NCI-H2081 treated with DMSO at 0.1 percent for 48 hours (cell line): ENCODE measurements at regions not wholly inside any gene's neighbourhood (a gene's known extent, or its start where the extent isn't known, plus 50 kb on each side); places are given as distances from the start of the nearest gene placed in this dataset.
"Not testable (repeated sequence)": the region's sequence is repeated elsewhere in the genome, so short reads cannot be mapped to it uniquely, and the experiment has no call there.

ENCODE experiments used
- DNase-seq: peaks from one replicate; lab custom pipeline; 2025; lab: John Stamatoyannopoulos, UW

DNA sequence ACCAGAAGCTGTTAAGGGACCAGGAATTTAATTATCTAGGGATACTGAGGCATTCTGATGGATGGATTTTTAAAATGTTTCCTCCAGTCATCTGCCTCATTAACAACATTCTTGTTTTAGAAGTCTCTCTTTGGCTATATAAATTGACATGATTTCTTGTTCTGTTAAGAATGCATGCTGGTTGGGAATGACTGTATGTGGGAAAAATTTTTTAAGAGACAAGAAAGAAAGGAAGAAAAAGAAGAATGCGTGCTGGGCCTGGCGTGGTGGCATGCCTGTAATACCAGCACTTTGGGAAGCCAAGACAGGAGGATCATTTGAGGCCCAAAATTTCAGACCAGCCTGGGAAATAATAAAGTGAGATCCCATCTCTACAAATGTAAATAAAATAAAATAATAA, 203.6 kb downstream of the GJA1 start:
- no peak for DNase-seq

DNA sequence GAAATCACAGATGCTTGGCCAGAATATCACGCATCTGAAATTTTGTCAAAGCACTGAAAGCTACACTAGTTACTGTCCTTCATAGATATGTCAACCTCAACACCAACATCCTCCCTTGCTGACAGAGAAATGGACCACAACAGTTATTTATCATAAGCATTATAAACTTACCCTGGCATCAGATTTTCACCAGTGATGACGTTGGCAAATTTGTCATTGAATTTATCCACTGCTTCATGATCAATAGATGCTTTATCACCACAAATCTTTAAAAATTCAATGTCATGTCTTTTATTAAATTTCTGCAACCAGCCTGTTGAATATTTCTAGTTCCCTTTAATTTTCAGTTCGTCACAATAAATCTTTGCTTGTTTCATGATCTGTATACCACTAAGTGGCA, 205.7 kb downstream of the GJA1 start:
- no peak for DNase-seq

DNA sequence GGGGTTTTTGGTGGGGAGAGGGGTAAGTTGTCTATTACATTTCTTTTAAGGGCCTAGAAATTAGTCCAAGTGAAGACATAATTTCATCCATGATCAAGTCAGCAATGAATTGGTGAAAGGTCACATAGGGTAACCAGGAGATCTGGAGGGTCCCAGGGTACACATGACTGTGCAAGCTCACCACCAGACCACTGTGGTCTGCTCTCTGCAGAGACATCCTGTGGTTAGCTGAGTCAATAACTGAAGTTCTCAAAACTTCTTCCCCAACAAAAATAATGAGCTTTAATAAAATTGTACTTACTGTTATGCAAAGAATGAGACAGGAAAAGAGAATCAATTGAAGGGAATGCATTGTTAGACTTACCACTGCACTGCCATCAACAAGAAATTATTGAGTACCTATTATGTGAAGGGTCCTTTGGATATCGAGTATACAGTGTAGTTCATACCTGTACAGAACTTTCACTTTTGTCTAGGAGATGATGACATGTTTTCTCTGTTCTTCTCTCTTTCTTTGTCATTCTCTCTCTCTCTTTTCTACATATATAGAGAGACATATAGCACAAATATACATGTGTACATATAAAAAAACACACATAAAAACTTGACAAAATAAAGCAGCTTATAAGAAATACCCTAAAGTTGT, 209.8 kb downstream of the GJA1 start:
- DNase-seq, result no peak

DNA sequence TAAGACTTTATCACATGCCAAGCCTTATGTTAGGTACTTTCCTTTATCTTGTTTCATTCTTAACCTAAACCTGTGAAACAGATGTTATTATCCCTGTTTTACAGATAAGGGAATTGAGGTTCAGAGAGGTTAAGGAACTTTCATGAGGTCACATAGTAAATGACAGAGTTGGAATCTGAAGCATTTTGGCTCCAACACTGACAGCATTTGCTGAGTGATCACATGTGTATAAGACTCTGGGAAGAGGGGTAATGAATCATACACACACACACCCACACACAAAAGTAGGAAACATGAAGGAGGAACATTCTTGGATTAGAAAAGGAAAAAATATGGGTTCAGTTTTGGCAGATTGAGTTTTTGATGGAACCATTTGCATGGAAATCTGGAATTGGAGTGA, 212.5 kb downstream of the GJA1 start:
- no peak for DNase-seq

DNA sequence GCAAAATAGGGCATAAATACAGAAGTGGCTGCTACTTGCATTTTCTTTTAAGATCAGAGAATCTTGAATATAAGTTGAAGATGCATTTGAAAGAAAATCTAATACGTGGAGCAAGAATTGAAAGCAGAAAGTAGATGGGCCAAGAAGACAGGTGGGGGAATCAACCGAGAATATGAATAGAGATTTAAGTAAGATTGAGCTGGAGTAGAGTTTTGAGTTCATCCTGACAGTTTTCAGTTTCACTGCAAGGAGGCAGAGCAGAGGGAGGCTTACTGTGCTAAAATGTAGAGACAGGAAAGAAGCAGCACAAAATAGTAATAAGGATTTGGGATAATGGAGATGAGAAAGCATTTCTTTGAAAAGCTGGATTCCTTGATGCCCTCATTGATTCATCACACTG, 214.5 kb downstream of the GJA1 start:
- no peak for DNase-seq

DNA sequence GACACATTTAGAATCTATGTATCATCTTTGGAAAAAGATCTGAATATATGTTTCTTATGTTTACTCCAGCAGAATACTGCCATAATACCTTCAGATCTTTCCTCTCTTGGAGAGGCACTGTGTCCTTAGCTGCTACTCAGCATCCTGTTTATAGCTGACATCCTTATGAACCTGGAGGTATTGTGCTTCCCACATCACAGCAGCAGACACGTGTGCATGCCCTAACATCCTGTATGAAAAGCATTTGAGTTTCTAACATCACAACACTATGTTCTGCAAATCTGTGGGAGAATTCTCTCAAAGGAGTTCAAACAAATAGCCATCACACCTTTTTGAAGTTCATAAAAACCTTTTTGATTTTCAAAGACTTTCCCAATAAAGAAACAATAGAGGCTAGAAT, 216.0 kb downstream of the GJA1 start:
- no peak for DNase-seq

DNA sequence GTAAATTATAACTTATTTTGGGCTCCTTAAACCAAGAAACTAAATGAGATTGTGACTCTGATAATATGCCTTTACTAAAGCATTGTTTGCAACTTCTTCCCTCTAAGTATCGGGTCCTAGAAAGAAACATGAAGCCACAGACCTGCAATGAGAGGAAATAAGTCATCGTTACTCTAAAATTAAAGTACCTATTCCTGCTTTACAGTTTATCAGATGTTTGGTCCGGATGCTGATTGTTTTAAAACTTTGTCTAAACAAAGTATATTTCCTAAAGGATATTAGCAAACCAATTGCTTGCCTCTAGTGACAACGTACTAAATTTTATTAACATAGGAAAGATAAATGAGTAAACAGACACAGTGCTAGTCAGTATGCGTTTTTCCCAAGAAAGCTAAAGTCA, 216.8 kb downstream of the GJA1 start:
- no peak for DNase-seq

DNA sequence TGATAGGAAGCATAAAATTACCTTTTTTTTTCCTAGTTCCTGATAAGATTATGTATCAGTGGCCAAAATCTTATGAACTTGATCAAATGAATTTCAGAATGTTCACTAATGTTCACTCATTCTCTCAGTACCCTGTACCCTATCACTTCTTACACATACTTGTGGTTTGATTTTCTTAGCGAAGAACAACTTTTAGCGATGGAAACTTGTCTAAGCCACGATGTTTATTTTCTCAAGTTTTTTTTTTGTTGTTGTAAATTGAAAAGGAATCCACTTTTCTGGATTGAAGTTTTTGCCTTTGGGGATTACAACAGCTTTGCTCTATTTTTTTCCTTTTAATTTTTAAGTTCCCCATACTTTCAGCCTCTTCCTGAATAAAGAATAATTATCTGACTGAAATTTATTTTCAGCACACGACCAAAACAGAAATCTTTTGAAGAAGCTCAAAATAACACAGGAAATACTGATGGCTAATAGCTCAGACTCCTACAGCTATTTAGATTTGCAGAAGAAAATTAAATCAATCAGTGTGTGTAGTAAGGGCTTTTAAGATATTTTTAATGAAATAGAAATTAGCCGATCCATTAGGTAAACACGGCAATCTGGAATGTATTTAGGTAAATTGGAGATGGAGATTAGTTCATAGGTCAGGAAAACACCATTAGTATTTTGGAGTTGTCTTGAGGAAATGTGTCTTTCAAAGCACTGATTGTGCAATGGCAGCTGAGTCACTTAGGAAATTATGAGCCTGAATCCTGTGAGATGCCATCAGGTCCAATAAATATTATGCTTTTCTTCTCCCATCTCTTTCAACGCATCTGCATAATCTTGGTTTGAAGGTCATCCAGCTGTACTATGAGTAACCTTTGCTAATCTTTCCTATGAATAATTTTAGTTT, 217.5 kb downstream of the GJA1 start:
- no peak for DNase-seq

DNA sequence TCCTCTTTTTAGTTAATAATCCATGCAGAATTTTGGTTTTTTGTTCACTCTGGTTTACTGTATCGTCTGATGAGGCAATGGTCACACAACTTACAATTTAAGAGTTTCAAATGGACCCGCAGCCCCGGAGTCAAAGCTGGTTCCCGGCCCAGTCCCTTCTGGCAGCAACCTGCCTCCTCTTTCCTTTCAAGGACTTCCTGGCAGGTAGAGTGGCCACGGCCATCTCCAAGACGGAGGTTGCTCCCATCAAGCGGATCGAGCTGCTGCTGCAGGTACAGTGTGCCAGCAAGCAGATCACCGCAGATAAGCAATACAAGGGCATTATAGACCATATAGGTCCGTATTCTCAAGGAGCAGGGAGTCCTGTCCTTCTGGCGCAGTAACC, 218.2 kb downstream of the GJA1 start:
- no peak for DNase-seq

DNA sequence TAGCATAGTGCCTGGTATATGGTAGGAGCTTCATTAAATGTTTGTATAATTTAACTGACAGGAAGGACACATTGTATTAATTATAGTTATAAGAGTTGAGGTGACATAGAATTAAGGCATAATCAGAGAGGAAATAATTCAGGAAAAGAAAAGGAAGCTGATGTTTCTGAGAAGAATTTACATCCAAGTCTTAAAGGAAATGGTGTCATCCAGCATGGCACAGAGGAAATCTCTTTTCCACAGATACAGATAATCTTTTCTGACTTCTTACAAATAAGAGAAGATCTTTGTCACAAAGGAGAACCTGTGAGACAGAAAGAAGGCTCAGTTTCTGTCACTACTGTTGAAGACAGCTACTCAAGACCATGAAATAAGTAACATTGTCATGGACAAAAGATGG, 222.5 kb downstream of the GJA1 start:
- no peak for DNase-seq

DNA sequence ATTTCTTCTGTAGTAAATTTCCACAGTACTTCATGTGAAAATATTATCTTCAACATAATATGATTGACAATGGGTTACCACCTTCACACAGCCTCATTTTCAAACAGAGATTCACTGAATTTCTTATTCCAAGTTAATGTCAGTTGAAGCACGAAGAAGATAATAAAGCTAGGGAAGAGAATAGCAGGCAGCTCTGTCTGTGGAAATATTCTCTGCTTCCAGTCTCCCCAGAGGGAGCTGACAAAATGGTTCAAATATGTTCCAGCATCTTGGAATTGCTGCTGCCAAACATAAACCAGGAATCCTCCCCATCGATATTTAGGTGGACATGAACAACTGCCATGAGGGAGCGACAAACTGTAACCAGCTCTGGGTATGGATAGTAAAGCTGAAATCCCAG, 224.8 kb downstream of the GJA1 start:
- no peak for DNase-seq

DNA sequence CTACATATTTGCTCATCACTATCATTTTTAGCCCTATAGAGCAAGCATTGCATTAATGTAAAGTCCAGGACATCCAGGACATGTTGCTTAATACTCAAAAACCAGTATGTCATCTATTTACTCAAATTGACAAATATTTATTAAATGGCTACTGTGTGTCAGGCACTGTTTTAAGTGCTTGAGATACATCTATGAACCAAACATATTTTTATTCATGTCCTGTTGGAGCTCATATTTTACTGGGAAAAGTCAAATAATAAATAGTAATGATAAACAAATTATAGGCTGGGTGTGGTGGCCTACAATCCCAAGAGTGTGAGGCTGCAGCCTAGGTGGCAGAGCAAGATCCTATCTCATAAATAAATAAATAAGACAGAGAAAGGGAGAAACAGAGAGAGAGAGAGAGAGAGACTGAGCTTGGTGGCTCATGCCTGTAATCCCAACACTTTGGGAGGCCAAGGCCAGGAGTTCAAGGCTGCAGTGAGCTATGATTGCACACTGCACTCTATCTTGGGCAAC, 227.9 kb downstream of the GJA1 start:
- no peak for DNase-seq

DNA sequence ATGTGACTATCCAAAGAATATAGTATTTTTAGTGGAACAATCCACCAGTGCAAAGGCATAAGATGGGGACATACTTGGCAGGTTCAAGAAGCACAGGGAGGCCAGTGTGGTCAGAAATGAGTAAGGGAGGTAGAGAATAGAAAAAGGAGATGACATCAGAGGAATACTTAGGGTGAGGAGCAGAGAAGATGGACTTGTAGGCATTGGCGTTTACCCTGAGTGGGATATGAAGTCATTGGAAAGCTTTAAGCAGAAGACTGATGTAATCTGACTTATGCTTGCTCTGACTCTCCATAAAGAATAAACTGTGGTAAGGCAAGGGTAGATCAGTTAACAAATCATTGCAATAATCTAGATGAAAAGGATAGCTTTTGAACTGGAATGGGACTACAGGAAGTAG, 228.7 kb downstream of the GJA1 start:
- no peak for DNase-seq

DNA sequence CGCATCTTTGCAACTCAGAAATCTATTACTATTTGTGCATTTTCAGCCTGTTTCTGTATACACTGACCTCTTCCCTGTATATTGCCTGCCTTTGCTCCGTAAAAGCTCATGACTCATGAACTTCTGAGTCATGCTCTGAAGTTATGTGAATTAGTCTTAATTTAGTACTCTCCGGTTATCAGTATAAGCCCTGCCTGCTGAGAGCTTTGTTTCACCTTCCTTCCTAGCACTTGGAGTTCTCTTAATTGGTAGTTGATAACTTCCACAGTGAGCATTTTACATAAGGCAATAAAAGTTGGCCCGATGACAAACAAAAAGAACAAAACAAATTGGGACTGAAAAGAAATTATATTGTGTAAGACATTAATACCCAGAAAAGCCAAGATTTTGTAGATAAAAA, 231.4 kb downstream of the GJA1 start:
- no peak for DNase-seq

DNA sequence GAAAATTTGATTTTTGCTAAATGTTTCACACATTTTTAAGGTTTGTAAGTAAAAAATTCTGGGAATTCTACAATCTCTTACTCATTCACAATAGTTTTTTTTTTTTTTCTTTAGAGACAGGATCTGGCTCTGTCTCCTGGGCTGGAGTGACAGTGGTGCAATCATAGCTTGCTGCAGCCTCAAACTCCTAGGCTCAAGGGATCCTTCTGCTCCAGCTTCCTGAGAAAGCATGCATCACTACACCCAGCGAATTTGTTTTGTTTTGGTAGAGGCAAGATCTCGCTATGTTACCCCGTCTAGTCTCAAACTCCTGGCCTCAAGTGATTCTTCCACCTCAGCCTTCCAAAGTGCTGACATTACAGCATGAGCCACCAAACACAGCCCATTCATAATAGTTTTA, 232.8 kb downstream of the GJA1 start:
- DNase-seq, result no peak

DNA sequence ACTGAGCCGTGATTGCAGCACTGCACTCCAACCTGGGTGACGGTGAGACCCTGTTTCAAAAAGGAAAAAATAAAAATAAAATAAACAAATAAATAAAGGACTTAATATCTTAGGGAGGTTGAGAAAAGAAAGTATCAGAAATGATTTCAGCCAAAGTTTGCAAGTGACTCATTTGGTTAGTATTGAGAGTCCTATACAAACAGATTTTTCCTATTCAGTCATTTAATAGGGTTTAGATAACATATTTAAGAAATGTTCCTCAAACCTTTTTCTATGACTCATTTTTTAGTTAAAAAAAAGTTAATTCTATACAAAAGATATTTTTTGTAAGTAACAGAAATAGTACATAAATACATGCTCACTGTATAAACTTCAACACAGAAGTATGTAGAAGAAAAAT, 235.1 kb downstream of the GJA1 start:
- DNase-seq, result no peak

DNA sequence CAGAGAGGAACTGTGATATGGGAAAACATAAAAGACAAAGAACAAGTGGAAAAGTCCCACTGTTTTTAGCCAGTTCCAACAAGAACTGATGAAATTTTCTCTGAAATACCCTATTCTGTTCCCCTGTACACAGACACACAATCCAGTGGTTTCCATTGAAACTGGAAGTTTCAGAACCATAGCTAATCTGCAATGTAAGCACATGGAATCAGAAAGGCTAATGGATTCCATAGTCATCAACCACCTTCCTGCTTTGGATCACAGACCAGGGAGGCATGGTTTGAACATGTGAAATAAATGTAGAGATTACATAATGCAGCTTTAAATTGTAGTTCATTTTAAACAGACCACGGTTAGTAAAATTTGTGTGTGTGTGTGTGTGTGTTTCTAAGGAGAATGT, 242.1 kb downstream of the GJA1 start:
- DNase-seq, result no peak

DNA sequence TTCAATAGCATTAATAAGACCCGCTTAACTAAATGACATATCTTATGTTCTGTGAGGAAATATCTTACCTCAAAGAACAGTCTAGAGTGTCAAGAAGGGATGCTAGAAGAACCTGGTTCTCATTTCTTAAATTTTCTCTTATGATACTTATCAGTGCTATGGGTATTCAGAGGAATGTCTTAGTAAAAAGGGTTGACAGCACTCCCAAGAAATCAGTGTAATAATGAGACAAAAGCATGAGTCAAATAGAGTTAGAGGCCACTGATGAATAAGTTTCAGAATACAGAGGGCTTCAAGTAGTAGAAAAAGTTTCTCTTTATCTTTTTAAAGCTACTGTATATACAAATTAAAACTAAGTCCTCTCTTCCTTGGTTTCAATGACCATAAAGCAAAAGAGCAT, 242.8 kb downstream of the GJA1 start:
- no peak for DNase-seq

DNA sequence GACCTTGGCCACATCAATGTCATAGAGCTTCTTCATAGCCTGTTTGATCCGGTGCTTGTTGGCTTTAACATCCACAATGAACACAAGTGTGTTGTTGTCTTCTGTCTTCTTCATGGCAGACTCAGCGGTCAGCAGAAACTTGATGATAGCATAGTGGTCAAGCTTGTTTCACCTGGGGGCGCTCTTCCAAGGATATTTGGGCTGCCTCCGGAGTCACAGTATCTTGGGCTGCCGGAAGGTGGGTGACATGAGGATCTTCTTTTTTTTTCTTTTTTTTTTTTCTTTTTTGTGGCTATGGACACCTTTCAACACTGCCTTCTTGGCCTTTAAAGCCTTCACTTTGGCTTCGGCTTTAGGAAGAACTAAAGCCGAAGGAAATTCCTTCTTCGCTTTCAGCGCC, 244.6 kb downstream of the GJA1 start:
- DNase-seq, result no peak

DNA sequence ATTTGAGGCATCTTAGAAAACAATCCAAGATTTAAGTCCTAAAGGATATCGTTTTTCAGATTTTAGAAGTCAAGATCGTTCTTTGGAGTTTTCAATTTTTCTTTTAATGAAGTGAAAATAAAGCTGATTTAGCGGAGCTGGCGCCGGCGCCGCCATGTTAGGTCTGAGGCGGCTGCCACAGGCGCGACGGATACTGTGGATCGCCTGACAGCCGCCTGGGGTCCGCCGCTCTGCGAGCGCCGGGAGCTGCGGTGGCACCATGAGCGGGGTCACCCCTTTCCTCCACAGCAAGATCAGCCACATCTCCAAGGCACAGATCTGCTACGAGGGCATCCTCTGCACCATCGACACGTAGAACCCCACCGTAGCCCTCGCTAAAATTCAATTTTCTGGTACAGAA, 247.2 kb downstream of the GJA1 start:
- no peak for DNase-seq

DNA sequence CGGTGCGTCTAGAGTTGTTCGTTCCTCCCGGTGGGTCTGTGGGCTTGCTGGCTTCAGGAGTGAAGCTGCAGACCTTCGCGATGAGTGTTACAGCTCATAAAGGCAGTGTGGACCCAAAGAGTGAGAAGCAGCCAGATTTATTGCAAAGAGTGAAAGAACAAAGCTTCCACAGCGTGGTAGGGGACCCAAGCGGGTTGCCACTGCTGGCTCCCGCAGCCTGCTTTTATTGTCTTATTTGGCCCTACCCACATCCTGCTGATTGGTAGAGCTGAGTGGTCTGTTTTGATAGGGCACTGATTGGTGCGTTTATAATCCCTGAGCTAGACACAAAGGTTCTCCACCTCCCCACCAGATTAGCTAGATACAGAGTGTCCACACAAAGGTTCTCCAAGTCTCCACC, 250.4 kb downstream of the GJA1 start:
- not testable (repeated sequence) for DNase-seq

DNA sequence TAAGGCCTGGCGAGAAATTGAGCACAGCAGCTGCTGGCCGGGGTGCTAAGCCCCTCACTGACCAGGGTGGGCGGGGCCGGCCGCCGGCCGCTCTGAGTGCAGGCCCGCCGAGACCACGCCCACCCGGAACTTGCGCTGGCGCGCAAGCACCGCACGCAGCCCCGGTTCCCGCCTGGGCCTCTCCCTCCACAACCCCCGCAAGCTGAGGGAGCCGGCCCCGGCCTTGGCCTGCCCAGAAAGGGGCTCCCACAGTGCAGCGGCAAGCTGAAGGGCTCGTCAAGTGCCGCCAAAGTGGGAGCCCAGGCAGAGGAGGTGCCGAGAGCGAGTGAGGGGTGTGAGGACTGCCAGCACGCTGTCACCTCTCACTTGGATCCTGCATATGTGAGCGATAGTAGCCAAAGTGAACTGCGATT, 251.2 kb downstream of the GJA1 start:
- DNase-seq, result no peak

DNA sequence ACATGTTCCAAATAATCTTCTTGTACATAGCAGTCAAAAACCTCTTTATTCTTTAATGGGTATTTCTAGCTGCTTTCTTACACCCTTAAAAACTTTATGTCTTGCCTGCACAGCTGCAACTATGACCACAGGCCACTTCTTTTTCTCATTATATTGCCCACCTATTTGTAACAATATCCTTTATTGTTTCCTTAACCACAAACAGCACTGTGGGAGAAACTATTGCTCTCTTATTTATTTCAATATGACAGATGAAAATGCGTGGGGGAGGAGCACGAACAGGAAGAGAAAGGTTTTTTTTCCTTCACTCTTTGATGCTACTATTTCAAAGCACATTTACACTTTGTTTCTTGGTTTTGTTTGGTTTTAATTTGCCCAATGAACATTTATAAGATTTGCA, 253.5 kb downstream of the GJA1 start:
- DNase-seq, result no peak

DNA sequence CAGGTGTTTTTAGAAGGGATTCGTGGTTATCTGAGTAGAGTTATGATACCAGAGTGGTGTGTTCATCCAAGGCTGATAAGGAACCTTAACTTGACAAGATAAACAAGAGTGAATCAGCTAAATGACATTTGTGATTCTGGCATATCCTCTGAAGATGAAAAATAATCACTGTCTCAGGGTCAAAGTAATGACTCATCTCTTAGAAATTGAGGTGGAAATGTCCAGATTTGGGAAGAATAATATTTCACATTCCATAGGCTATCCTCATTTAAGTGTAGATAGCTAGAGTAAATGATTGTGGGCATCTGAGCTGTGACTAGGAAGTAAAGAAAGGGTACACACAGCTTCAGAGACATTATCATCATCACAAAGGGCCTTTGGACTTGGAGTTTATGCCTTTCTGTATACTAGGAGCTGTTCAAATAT, 255.7 kb downstream of the GJA1 start:
- no peak for DNase-seq
